Karpas-422 (cell line): ENCODE measurements at regions not wholly inside any gene's neighbourhood (a gene's known extent, or its start where the extent isn't known, plus 50 kb on each side); places are given as distances from the start of the nearest gene placed in this dataset.

Experiments used
- DNase-seq: peaks from one replicate; pipeline ENCODE4 v3.0.0-alpha.2; 2015
- H2AFZ ChIP-seq: fragments of 200-600 bp; sonication (generic); 2 replicates; pipeline ENCODE4 v1.6.1; 2014; ENCODE audit warnings: antibody characterized with exemption, low read length, mixed read lengths
- H3K27ac ChIP-seq: fragments of 200-600 bp; sonication (generic); 2 replicates; pipeline ENCODE4 v1.5.1; 2014; ENCODE audit warnings: mild to moderate bottlenecking, low read length, moderate library complexity
- H3K27me3 ChIP-seq: fragments of 200-600 bp; sonication (generic); 2 replicates; pipeline ENCODE4 v1.6.1; 2014; ENCODE audit warnings: low read length, mixed read lengths
- H3K36me3 ChIP-seq: fragments of 200-600 bp; sonication (generic); 2 replicates; pipeline ENCODE4 v1.6.1; 2014; ENCODE audit warnings: low read length, mixed read lengths; ENCODE audit not compliant: insufficient read depth
- H3K4me1 ChIP-seq: fragments of 200-600 bp; sonication (generic); 2 replicates; pipeline ENCODE4 v1.6.1; 2014; ENCODE audit warnings: mild to moderate bottlenecking, low read length, mixed read lengths
- H3K4me2 ChIP-seq: fragments of 200-600 bp; sonication (generic); 2 replicates; pipeline ENCODE4 v1.6.1; 2014; ENCODE audit warnings: low read length, low read depth, mild to moderate bottlenecking; ENCODE audit not compliant: poor library complexity, severe bottlenecking
- H3K4me3 ChIP-seq: fragments of 200-600 bp; sonication (generic); 2 replicates; pipeline ENCODE4 v1.5.1; 2014; ENCODE audit warnings: mild to moderate bottlenecking, antibody characterized with exemption, low read length, mixed read lengths
- H3K79me2 ChIP-seq: fragments of 200-600 bp; sonication (generic); 2 replicates; pipeline ENCODE4 v1.6.1; 2014; ENCODE audit warnings: mild to moderate bottlenecking, low read length, mixed read lengths
- H3K9ac ChIP-seq: fragments of 200-600 bp; sonication (generic); 2 replicates; pipeline ENCODE4 v1.6.0; 2014; ENCODE audit warnings: low read length
- H3K9me2 ChIP-seq: fragments of 200-600 bp; sonication (generic), shearing (Covaris generic); replicated peaks from 2 replicates; pipeline ENCODE4 v1.6.0; 2014; ENCODE audit warnings: mild to moderate bottlenecking, low read length, moderate library complexity; ENCODE audit not compliant: insufficient read depth
- H3K9me3 ChIP-seq: fragments of 300-700, 200-600 bp; sonication (generic); 2 replicates; pipeline ENCODE4 v1.6.1; 2014; ENCODE audit warnings: low read length, mixed read lengths
- H4K20me1 ChIP-seq: fragments of 200-600 bp; sonication (generic); 2 replicates; pipeline ENCODE4 v1.6.1; 2014; ENCODE audit warnings: mild to moderate bottlenecking, antibody characterized with exemption, low read length, low read depth; ENCODE audit not compliant: insufficient read depth

GRCh38 chr5:4555725-4556285 lies 584.3 kb upstream of the ADAMTS16 start:
- Histone ChIP-seq H3K9ac (no peak overlapping the region), H3K4me1 (no peaks in the 10 kb centered on the region), H2AFZ (no peak overlapping the region), H3K9me2 (no peaks in the 10 kb centered on the region), H3K9me3 (peaks cover 23% of the 10 kb centered on the region), H3K36me3 (no peaks in the 10 kb centered on the region), H4K20me1 (no peaks in the 10 kb centered on the region), H3K27me3 (no peaks in the 10 kb centered on the region), H3K4me3 (no peak overlapping the region), H3K4me2 (no peak overlapping the region), H3K27ac (no peak overlapping the region), H3K79me2 (no peaks in the 10 kb centered on the region)
- DNase-seq: no peak

GRCh38 chr5:4561403-4561802 lies 578.7 kb upstream of the ADAMTS16 start:
- H2AFZ ChIP-seq: no peak overlapping the region
- no peak overlapping the region for H3K27ac ChIP-seq
- no peaks in the 10 kb centered on the region for H3K9me2 ChIP-seq
- H3K9ac ChIP-seq: no peak overlapping the region
- H3K79me2 ChIP-seq: no peaks in the 10 kb centered on the region
- no peak overlapping the region for H3K4me3 ChIP-seq
- H3K4me2 ChIP-seq: no peak overlapping the region
- H3K27me3 ChIP-seq: no peaks in the 10 kb centered on the region
- peaks cover 22% of the 10 kb centered on the region for H3K9me3 ChIP-seq
- H4K20me1 ChIP-seq: no peaks in the 10 kb centered on the region
- DNase-seq: no peak
- no peaks in the 10 kb centered on the region for H3K36me3 ChIP-seq
- no peaks in the 10 kb centered on the region for H3K4me1 ChIP-seq

GRCh38 chr5:4563400-4563799 lies 576.7 kb upstream of the ADAMTS16 start:
- Histone ChIP-seq H3K9me3 (peaks cover 18% of the 10 kb centered on the region), H2AFZ (no peak overlapping the region), H3K36me3 (no peaks in the 10 kb centered on the region), H4K20me1 (no peaks in the 10 kb centered on the region), H3K27me3 (no peaks in the 10 kb centered on the region), H3K79me2 (no peaks in the 10 kb centered on the region), H3K4me1 (no peaks in the 10 kb centered on the region), H3K9ac (no peak overlapping the region), H3K27ac (no peak overlapping the region), H3K4me3 (no peak overlapping the region), H3K4me2 (no peak overlapping the region), H3K9me2 (no peaks in the 10 kb centered on the region)
- no peak for DNase-seq

GRCh38 chr5:4570047-4570995 lies 569.8 kb upstream of the ADAMTS16 start:
- H2AFZ ChIP-seq: no peak overlapping the region
- no peaks in the 10 kb centered on the region; the same call in none of the 2 replicates for H3K9me3 ChIP-seq
- no peaks in the 10 kb centered on the region for H3K36me3 ChIP-seq
- no peaks in the 10 kb centered on the region for H3K27me3 ChIP-seq
- no peak overlapping the region for H3K4me3 ChIP-seq
- H3K9me2 ChIP-seq: no peaks in the 10 kb centered on the region
- H3K9ac ChIP-seq: no peak overlapping the region
- no peak for DNase-seq
- H4K20me1 ChIP-seq: no peaks in the 10 kb centered on the region
- no peak overlapping the region for H3K4me2 ChIP-seq
- no peak overlapping the region for H3K27ac ChIP-seq
- no peaks in the 10 kb centered on the region for H3K4me1 ChIP-seq
- H3K79me2 ChIP-seq: no peaks in the 10 kb centered on the region

GRCh38 chr5:4571248-4571948 lies 568.7 kb upstream of the ADAMTS16 start:
- no peak overlapping the region for H3K4me3 ChIP-seq
- H3K9me2 ChIP-seq: no peaks in the 10 kb centered on the region
- no peaks in the 10 kb centered on the region for H3K27me3 ChIP-seq
- no peaks in the 10 kb centered on the region for H3K36me3 ChIP-seq
- H3K79me2 ChIP-seq: no peaks in the 10 kb centered on the region
- no peak overlapping the region for H2AFZ ChIP-seq
- no peak overlapping the region for H3K4me2 ChIP-seq
- H3K4me1 ChIP-seq: no peaks in the 10 kb centered on the region
- no peak overlapping the region for H3K9ac ChIP-seq
- DNase-seq: no peak
- H3K27ac ChIP-seq: no peak overlapping the region
- no peaks in the 10 kb centered on the region for H4K20me1 ChIP-seq
- H3K9me3 ChIP-seq: no peaks in the 10 kb centered on the region; the same call in none of the 2 replicates

GRCh38 chr5:4572311-4573100 lies 567.6 kb upstream of the ADAMTS16 start:
- H3K9ac ChIP-seq: no peak overlapping the region
- no peaks in the 10 kb centered on the region for H3K36me3 ChIP-seq
- H2AFZ ChIP-seq: no peak overlapping the region
- no peak overlapping the region for H3K4me3 ChIP-seq
- no peaks in the 10 kb centered on the region for H3K79me2 ChIP-seq
- no peak overlapping the region for H3K27ac ChIP-seq
- no peaks in the 10 kb centered on the region for H3K27me3 ChIP-seq
- H3K4me2 ChIP-seq: no peak overlapping the region
- H4K20me1 ChIP-seq: no peaks in the 10 kb centered on the region
- H3K9me2 ChIP-seq: no peaks in the 10 kb centered on the region
- H3K9me3 ChIP-seq: no peaks in the 10 kb centered on the region; the same call in none of the 2 replicates
- no peak for DNase-seq
- H3K4me1 ChIP-seq: no peaks in the 10 kb centered on the region

- Histone ChIP-seq H3K79me2 (no peaks in the 10 kb centered on the region), H3K9me3 (peaks cover 10% of the 10 kb centered on the region), H4K20me1 (no peaks in the 10 kb centered on the region), H3K36me3 (no peaks in the 10 kb centered on the region), H3K9ac (no peak overlapping the region), H3K4me2 (no peak overlapping the region), H3K9me2 (no peaks in the 10 kb centered on the region), H3K27ac (no peak overlapping the region), H3K27me3 (no peaks in the 10 kb centered on the region), H2AFZ (no peak overlapping the region), H3K4me3 (no peak overlapping the region), H3K4me1 (no peaks in the 10 kb centered on the region)
- DNase-seq: no peak
These were observed 564.5 kb upstream of the ADAMTS16 start for GRCh38 chr5:4575608-4576007.
